K562 (cell line): ENCODE measurements at regions not wholly inside any gene's neighbourhood (a gene's known extent, or its start where the extent isn't known, plus 50 kb on each side); places are given as distances from the start of the nearest gene placed in this dataset.
"Not testable (repeated sequence)": the region's sequence is repeated elsewhere in the genome, so short reads cannot be mapped to it uniquely, and the experiment has no call there.

Experiments used
- BMI1 ChIP-seq: fragments of 150-350 bp; IDR thresholded peaks from 2 replicates; pipeline ENCODE4 v1.6.1; 2014; ENCODE audit warnings: low read length
- USF2 ChIP-seq: sonication (generic); formaldehyde crosslinking; IDR thresholded peaks from 2 replicates; pipeline ENCODE4 v1.5.0; 2020; ENCODE audit warnings: missing genetic modification reagents

GRCh38 chr7:6995026-6995425 is 169.0 kb upstream of the CCZ1B start:
- TF ChIP-seq USF2, BMI1: not testable (repeated sequence)
